ENCODE measurements at regions not wholly inside any gene's neighbourhood (a gene's known extent, or its start where the extent isn't known, plus 50 kb on each side); places are given as distances from the start of the nearest gene placed in this dataset.

DNA sequence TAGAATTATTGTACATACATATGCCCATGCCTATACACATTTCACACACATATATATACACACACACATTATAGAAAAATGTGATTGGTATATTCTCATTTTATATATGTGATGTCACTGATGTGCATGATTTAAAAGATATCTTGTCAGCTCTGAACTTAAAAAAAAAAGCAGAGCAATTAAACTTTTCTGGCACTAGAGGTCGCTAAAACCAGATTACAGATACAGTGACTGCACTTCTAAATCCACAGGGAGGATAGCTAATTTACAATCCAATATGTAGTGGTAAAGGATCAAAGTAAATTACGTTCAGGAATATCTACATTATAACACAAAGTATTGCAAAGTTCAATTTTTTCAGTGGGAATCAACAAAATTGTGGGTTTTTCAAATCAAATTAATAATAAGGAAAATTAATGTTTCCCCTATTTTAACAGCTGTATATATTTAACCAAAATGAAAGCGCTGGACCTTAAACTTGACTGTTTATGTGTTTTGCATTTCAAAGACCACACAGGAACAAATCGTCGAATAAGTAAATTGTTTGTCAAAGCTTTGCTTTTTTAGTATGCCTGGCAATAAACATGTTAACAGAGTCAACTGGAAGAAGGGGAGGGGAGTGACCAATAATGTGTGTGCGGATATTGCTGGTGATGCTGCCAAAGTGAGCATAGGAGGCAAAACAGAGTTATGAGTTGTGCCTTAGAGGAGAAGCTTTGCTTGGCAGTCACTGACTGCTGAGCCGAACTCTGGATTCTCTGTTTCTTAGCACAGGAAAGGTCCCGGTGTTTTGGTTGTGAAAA lies 1201.4 kb upstream of the C9orf72 start:
- TF ChIP-seq, protein P1, sequence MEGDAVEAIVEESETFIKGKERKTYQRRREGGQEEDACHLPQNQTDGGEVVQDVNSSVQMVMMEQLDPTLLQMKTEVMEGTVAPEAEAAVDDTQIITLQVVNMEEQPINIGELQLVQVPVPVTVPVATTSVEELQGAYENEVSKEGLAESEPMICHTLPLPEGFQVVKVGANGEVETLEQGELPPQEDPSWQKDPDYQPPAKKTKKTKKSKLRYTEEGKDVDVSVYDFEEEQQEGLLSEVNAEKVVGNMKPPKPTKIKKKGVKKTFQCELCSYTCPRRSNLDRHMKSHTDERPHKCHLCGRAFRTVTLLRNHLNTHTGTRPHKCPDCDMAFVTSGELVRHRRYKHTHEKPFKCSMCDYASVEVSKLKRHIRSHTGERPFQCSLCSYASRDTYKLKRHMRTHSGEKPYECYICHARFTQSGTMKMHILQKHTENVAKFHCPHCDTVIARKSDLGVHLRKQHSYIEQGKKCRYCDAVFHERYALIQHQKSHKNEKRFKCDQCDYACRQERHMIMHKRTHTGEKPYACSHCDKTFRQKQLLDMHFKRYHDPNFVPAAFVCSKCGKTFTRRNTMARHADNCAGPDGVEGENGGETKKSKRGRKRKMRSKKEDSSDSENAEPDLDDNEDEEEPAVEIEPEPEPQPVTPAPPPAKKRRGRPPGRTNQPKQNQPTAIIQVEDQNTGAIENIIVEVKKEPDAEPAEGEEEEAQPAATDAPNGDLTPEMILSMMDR (conservative IDR thresholded peaks at IDR 0.05; ENCODE audit: low read depth, low read length) = peak; percentile 51
- TF ChIP-seq POLR2A (IDR thresholded peaks at IDR 0.05; ENCODE audit: low read depth, low read length) (no peak), MAFK (IDR thresholded peaks at IDR 0.05; ENCODE audit: low read depth, low read length) (no peak), SMC3 (IDR thresholded peaks at IDR 0.05; ENCODE audit: low read depth, low read length) (no peak), MXI1 (IDR thresholded peaks at IDR 0.05; ENCODE audit: borderline replicate concordance, low read depth, low read length) (no peak), MAZ (IDR thresholded peaks at IDR 0.05; ENCODE audit: borderline replicate concordance, low read depth, low read length) (no peak), ELK1 (IDR thresholded peaks at IDR 0.05; ENCODE audit: borderline replicate concordance, low read depth, low read length) (no peak)
- TF ChIP-seq, protein P2, sequence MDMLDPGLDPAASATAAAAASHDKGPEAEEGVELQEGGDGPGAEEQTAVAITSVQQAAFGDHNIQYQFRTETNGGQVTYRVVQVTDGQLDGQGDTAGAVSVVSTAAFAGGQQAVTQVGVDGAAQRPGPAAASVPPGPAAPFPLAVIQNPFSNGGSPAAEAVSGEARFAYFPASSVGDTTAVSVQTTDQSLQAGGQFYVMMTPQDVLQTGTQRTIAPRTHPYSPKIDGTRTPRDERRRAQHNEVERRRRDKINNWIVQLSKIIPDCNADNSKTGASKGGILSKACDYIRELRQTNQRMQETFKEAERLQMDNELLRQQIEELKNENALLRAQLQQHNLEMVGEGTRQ (IDR thresholded peaks at IDR 0.05; ENCODE audit: low read depth, low read length) = no peak
